ENCODE measurements at regions not wholly inside any gene's neighbourhood (a gene's known extent, or its start where the extent isn't known, plus 50 kb on each side); places are given as distances from the start of the nearest gene placed in this dataset.

DNA sequence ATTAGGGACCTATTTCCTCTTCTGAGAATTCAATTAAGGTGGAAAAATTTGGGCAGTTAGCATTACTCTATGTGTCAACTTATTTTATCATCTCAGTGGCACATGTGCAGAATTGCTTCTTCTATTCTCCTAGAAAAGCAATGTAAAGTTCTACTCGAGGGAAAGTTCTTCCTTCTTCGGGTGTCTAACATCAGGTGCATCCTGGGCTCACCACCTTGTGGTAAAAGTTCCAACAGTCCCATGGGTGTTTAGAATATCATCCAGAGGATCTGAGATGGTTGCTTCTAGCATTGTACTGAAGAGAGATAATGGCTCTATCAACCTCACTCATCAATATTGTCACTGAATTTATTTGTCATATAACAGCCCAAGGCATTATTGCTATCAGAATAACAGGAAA lies 969.7 kb downstream of the PDHA2 start:
- DNase-seq, result no peak

DNA sequence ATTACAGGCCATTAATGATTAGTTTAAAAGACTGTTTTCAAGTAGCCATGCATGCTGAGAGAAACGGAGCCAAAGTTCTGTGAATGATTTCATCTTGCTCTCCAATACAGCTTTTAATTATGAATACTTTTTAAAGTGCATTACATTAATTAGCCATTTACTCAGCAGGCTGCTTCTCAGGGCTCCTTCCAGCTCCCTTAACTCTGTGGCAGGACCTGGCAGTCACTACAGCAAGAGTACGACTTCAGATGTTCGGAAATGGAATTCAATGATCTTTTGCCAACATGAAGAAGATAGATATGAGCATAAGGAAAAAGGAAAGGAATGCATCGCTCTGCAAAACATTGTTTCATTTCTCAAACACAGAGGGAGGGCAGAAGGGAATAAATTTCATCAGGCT lies 987.2 kb downstream of the PDHA2 start:
- DNase-seq, result no peak

DNA sequence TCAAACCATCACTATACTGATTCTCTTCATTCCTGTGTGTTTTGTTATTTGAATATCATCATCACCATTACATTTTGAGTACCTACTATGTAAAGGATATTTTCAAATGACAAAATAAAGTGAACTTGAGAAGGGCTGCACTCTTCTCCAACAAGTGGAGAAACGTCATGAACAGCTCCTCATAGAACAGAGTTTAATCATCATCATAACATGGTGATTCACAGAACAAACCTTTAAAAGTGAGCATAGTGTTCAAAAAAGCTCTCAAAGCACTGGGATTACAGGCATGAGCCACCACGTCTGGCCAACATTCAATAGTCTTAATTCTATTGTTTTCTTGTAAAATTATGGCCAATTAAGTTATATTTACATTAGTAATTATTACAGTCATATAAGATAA lies 993.9 kb downstream of the PDHA2 start:
- no peak for DNase-seq

DNA sequence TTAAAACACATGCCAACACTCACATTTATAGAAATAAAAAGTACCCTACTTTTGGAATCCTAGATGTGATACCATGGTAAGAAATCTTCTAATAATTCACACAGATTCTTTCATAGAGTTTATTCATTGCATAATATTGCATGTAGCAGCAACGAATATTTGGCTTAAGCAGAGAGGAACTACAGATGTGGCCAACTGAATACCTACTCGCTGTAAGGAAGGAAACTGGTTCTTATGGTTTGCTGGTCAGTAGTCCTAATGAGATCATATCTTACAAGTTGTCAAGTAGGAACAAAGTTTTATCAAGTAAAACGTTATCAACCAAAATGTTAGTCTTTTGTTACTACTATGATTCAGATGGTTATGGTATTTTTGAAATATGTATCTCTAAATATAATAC lies 996.1 kb downstream of the PDHA2 start:
- no peak for DNase-seq

DNA sequence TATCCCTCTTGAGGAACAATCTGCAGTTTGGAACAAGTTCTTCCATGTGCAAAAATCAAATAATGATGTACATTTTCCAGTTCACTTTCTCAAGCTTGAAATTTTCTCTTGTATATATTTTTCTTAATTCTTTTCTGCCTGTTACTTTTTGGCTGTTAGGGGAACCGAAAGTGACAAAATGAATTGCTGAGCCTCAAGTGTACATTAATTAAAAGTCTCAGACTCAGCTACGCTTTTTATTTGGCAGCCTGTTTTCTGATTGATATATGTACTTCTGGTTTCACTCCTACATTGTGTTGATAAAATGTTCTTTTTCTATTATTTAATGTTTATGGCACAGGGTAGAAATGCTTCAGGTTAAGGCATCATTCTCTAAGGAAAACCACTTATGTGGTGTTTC lies 999.5 kb downstream of the PDHA2 start:
- no peak for DNase-seq

DNA sequence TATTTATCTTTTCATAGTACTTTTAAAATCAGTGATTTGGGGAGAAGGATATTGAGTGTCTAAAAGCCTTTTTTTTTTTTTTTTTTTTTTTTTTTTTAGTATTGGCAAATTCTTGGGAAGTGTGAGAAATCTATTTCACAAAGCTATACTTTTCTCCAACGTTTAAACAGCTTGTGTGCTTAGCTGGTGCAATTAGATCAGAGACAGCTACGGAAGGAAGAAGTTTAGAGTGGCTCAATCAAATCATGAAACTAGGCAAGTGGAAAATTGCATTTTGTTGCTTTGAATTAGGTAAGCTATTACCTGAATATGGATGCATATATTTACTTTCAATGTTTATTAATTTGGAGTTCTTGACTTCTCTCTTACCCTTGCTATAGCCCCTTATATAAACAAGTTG lies 1001.9 kb downstream of the PDHA2 start:
- DNase-seq, result no peak

DNA sequence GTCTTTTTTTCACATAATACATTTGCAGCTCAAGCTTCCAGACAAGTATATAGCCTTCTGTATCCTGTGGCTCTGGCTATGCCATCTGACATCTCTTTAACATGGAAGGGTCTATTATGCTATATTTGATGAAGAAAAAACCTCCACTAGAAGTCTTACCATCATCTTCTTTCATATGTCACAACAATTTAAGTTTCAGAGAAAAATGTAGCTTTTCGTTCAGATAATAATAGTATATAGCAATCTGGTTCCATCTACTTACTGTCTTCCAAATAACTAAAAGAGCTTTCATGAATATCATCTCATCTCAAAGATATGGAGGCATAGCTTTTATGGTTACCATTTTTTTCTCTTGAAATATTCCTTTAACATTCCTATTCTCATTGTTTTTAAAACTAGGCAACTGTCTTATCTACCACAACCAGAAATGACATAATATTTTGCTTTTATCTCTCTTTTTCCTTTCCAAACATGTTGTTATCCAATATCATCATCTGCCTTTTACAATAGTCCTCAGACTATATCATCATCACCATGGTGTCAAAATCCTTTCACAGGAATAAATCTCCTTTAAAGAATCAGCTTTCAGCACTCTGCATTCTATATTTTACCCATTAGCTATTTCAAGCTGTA lies 1005.1 kb downstream of the PDHA2 start:
- no peak for DNase-seq

DNA sequence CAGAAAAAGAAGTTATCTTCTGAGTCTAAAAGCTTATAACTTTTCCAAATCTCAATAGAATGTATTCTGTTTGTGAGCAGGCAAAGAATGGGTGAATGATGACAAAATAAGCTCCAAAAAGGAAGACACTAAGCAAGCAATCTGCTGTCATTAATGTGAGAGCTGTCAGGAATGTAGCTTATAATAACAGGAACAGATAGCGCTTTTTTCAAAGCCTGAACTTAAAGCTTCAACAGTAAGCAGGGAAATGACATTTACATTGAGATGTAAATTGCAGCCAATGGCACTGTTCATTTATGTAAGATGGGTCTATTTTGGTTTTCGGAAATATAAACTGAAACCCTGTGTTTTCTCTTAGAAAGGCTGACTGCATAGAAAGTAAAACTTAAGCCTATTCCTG lies 1005.9 kb downstream of the PDHA2 start:
- no peak for DNase-seq

DNA sequence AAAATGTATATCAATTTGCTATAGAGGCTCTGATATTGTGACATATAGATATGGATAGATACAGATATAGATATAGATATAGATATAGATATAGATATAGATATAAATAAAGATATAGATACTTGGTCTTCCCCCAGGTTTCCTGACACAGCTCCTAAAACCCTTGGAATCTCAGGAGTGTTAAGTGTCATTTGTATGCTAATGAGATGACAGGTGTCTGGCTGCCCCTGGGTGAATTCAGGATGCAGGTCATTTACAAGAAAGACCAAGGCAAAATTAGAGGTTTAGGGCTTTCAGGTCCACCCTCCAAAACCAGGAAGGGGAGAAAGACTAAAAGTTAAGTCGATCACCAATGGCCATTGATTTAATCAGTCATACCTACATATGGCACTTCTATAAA lies 1034.8 kb downstream of the PDHA2 start:
- no peak for DNase-seq

DNA sequence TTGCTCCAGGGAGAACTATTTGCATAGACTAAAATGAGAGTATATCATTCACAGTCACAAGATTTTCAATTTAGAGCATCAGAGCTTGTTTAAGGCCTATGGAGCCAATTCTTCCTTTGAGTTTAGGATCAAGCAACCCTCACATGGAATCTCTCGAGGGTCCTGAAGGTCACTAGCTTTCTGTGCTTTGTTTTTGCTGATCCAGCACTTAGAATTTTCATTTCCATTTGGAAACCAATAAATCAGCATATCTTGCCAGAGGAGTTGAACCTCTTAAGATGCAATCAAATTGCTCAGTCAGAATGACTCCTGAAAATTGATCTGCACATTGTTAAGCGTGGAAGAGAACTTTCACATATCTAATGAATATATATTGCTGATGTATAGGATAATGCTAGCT lies 1039.6 kb downstream of the PDHA2 start:
- no peak for DNase-seq

DNA sequence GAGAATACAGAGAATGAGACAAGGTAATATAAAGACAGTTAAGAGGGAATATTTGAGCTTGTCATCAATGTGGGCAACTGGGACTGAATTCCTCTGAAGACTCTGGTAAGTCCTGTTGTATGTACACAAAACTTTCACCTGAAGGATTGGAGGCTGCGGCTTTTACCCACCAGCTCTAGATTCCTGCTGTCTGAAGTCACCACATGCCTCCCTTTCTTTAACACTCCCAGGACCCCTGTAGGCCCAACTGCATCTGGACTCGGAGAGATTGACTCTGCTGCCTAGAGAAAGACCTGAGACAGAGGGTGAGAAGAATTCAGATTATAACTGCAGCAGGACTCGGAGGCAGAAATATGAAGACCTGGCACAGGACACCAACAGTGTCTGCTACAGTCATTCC lies 1048.0 kb downstream of the PDHA2 start:
- DNase-seq, result no peak

DNA sequence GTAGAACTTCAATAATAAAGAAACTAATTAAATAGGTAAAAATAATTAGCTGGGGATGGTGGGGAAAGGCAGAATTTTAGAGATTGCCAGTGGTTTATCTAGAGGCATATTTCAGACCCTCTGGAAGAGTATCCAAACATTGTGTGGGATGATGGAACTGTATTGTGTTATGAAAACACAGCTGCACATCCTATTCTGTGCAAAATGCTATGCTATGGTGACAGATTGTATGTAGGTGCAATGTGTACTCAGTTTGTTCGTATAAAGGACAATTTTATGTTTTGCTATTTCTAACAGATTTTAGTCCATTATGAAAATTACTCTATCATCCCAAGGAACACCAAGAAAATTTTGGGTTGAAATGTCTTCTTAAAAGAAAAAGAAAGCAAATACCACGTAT lies 1054.7 kb downstream of the PDHA2 start:
- no peak for DNase-seq

DNA sequence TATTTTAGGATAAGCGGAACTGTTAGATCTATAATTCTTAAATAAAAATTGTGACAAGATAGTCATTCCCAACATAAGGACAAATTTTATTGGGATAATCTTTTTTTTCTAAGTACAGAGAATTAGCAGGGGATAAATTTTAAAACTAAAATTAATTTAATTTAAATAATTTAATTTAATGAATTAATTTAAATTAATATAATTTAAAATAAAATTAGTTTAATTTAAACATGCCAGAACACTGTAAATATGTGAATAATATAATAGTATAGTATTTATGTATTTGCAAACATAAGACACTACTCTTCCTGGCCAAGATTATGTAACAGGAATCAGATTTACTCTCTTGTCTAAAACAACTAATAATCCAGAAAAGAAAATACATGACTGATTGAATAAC lies 1055.9 kb downstream of the PDHA2 start:
- no peak for DNase-seq

DNA sequence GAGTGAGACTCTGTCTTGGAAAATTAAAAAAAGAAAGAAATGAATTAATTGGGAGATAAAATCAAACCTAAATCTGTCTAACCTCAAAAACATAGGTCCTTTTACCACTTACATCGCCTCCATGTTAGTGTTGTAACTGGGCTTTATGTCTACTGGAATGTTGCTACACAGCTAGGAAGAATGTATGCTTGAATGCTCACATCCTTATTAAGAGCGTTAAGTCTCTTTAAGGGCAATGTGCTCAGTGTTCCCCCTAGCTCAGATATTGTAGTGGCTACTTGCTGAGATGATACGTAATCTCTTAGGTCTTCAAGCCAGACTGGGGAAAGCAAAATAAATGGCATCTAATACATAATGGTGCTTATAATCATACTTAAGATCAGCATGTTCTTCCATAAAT lies 1072.8 kb downstream of the PDHA2 start:
- no peak for DNase-seq

DNA sequence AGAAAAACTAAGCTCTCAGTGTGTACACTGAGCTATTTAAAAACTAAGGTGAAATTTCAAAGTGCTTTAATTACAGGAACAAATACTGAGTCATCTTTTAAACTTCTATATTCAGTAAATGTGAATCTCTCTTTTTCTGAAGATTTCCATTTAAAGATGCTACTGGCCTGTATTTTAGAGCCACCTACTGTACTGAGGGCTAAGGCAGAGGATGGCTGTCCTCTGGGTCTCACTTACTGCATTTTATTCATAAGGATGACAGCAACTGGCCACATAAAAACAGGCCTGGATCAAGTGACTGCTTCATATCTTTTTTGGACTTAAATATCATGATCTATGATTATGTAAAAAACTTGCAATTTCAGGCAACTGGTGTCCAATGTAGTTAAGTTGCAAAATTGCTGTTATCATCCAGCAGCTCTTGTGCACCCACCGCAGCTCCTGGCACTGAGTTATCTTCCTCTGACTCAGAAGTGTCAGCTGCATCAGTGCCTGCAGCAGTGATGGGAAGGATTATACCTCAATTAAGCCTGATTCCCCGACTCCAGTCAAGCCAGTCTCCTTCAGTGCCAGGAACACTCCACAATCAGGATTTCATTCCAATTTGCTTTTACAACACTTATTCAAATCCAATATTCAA lies 1073.7 kb downstream of the PDHA2 start:
- DNase-seq, result peak; percentile 1

DNA sequence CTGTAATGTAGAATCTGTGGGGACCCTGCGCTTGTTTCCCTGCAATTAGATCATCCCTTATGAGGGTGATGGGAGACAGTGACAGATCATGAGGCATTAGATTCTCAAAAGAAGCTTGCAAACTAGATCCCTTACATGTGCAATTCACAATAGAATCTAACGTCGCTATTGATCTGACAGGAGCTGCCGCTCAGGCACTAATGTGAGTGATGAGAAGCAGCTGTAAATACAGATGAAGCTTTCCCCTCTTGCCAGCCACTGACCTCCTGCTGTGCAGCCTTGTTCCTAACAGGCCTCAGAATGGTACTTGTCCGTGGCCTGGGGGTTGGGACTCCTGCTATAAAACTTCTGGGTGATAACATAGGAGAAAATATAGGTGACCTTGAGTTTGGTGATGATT lies 1076.8 kb downstream of the PDHA2 start:
- no peak for DNase-seq

DNA sequence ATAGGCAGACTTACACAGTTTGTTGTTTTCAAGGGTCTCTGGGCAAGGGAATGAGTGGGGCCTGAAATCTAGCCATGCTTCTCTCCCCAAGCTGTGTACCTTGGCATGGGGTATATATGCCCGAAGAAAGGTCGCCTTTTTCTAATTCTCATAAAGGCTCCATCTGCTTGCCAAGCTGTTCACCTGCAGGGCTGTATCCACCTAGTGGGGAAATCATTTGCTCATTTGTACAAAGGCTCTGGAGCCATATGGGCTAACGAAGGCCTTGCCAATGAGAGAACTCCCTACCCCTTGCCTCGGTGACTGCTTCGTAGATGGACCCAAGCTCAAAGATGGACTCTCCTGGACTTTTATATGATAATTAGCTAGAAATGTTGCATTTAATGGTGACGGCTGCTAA lies 1097.0 kb downstream of the PDHA2 start:
- DNase-seq, result no peak

DNA sequence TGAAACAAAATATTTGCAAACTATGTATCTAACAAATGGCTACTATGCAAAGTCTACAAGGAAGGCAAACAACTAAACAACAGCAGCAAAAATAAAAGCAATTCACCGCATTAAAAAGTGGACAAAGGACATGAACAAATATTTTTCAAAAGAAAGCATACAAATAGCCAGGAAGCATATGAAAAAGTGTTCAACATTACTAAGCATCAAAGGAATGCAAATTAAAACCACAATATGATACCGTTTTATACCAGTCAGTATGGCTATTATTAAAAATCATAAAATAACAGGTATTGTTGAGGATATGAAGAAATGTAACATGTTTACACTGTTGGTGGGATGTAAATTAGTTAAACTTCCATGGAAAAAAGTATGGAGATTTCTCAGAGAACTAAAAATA lies 1106.7 kb downstream of the PDHA2 start:
- DNase-seq, result no peak

DNA sequence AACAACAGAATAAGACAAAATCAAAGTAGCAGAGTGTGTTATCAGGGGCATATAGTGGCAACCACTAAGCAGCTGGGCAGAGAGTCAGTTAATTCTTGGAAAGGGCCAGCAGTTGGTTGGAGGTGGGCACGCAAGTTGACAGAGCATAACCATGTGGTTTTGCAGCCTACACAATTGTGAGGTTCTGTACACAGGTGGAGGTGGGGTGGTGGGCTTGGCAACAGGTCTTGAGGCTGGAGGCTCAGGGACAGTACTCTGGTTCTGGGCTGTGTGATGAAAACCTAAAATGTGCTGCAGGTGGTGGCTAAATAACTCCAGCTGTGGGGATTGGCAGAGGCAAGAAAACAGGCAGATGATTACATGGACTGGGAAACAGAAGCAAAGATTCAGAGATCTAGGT lies 1112.7 kb downstream of the PDHA2 start:
- DNase-seq, result no peak

DNA sequence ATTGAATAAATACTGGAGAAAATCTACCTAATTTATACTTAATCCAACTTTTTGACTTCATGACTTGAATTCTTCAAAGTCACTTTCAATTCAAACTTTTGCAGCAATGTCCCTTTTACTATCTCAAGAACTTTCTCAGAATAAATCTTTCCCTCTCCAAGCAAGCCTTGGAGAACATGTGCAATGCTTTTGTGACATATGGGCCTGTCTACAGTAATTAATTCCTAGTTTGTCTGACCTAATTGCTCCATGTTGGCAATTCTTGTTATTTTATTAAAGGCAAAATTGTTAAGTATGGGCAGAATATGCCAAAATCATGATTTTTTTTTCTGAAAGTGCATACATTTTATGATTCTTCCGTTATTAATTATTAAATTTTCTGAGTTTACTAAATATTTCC lies 1115.3 kb downstream of the PDHA2 start:
- DNase-seq, result no peak

DNA sequence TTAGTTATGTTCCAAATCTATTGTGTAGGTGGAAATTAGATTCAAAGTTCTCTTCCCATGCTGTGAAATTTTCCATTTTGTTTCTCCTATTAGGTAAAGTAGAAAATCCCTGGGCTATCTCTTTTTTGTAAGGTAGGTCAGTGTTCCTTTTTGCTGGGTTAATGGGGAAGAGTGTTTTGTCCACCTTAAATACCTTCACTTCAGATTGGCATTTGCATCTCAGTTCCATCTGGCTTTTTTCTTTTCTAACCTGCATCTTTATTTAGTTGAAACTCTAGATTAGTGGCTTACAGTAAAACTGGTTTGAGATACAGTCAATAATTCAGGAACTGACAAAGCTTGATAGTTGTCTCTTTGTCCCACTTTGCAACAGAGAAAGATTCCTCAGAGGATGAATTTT lies 1115.8 kb downstream of the PDHA2 start:
- no peak for DNase-seq

DNA sequence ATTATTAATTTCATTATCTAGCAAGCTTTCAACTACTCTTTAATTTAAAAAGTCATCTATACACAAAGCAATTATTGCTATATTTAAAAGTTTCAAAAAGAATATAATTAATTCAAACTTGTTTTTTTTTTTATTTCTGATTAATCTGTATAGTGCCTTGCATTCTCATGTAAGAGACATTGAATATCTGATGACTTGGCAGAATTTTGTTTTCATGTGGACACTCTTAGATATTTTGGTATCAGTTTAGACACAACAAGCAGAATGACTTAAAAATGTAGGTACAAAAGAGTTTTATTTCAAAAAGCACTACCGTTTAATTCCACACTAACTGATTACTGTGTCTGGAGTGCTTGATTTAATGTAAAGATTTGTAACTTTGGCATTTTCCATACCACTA lies 1129.6 kb downstream of the PDHA2 start:
- DNase-seq, result no peak

DNA sequence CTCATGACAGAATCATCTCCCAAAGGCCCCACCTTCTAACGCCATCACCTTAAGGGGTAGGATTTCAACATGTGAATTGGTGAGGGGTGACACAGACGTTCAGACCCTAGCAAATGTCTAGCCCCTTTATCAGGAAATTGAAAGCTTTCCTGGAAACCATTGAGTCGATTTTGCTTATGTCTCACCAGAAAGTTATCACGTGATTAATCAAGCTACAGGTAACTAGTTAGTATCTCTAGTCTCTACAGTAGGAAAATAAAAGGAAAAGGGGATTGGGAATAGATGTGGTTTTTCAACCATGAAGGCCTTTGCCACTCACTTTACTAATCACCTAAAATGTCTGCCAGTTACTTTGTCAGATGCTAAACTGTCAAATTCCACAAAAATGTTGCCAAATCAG lies 1133.0 kb downstream of the PDHA2 start:
- DNase-seq, result no peak

DNA sequence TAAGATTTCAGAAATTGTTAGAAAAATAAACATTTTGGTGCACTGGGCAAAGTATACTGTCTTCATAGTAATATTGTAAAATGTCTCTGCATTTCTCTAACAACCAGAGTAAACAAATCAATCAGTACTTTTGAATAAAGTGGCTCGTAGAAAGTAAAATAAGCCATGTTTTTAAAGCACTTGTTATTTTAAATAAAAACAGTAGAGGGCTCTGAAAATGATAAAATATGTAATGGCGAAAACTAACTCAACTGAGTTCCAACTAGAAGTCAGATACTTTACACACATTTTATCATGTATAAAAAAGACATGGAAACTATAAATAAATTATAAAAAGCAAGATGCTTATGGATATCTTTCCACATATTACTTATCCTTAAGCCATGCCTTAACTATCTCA lies 1134.4 kb downstream of the PDHA2 start:
- no peak for DNase-seq

DNA sequence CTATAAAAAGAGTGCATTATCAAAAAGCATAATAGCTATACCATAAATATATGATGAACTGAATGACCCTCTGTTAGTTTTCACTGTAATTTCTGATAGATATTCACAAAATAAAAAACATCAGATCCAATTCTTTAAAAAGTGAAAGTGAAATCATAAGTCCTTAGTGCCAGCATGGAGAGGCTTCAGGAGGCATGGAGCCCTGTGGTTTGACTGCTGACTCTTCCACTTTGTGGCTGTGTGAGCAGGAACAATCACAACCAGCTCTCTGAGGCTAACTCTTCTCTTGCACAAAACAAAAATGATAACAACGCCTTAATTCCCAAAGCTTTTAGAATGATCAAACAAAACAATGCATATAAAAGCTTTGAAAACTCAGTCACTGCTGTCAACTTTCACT lies 1143.9 kb downstream of the PDHA2 start:
- DNase-seq, result no peak

All from tongue (tissue), 1 donor.